ENCODE measurements at regions not wholly inside any gene's neighbourhood (a gene's known extent, or its start where the extent isn't known, plus 50 kb on each side); places are given as distances from the start of the nearest gene placed in this dataset.

GRCh38 chr14:26856876-26857518 lies 259.2 kb upstream of the NOVA1 start:
- DNase-seq, result no peak

GRCh38 chr14:26859483-26859882 lies 261.6 kb upstream of the NOVA1 start:
- DNase-seq, result no peak

- DNase-seq, result no peak
Measured at GRCh38 chr14:26860111-26860510, 262.3 kb upstream of the NOVA1 start.

GRCh38 chr14:26863736-26864135 lies 265.9 kb upstream of the NOVA1 start:
- no peak for DNase-seq

- DNase-seq, result no peak
Measured at GRCh38 chr14:26866721-26867120, 268.9 kb upstream of the NOVA1 start.

GRCh38 chr14:26867171-26867757 lies 269.4 kb upstream of the NOVA1 start:
- no peak for DNase-seq

GRCh38 chr14:26870096-26870495 lies 272.3 kb upstream of the NOVA1 start:
- no peak for DNase-seq

- no peak for DNase-seq
Measured at GRCh38 chr14:26870722-26871617, 273.1 kb upstream of the NOVA1 start.

- DNase-seq, result no peak
Measured at GRCh38 chr14:26872515-26873361, 274.9 kb upstream of the NOVA1 start.

GRCh38 chr14:26873362-26873960 lies 275.6 kb upstream of the NOVA1 start:
- no peak for DNase-seq

- DNase-seq, result no peak
Measured at GRCh38 chr14:26887847-26888246, 290.0 kb upstream of the NOVA1 start.

GRCh38 chr14:26888592-26888991 lies 290.8 kb upstream of the NOVA1 start:
- DNase-seq, result no peak

- no peak for DNase-seq
Measured at GRCh38 chr14:26896447-26896846, 298.6 kb upstream of the NOVA1 start.

- DNase-seq, result no peak
Measured at GRCh38 chr14:26897196-26897595, 299.4 kb upstream of the NOVA1 start.

- no peak for DNase-seq
Measured at GRCh38 chr14:26905229-26905628, 307.4 kb upstream of the NOVA1 start.

GRCh38 chr14:26913786-26914185 lies 316.0 kb upstream of the NOVA1 start:
- no peak for DNase-seq

GRCh38 chr14:26917086-26917485 lies 319.3 kb upstream of the NOVA1 start:
- no peak for DNase-seq

GRCh38 chr14:26925876-26926584 lies 328.2 kb upstream of the NOVA1 start:
- DNase-seq, result no peak

- DNase-seq, result no peak
Measured at GRCh38 chr14:26926585-26926984, 328.8 kb upstream of the NOVA1 start.

- no peak for DNase-seq
Measured at GRCh38 chr14:26928019-26928418, 330.2 kb upstream of the NOVA1 start.

GRCh38 chr14:26929361-26929760 lies 331.5 kb upstream of the NOVA1 start:
- no peak for DNase-seq

GRCh38 chr14:26930576-26930975 lies 332.7 kb upstream of the NOVA1 start:
- no peak for DNase-seq
